NCI-H2196 (cell line): ENCODE measurements at regions not wholly inside any gene's neighbourhood (a gene's known extent, or its start where the extent isn't known, plus 50 kb on each side); places are given as distances from the start of the nearest gene placed in this dataset.
A peak's percentile ranks its signal among the peaks of the same experiment; 100 is the strongest.
"Not testable (repeated sequence)": the region's sequence is repeated elsewhere in the genome, so short reads cannot be mapped to it uniquely, and the experiment has no call there.

Experiments
- DNase-seq: peaks from one replicate; lab custom pipeline; 2025; ENCODE audit not compliant: unreplicated experiment; lab: John Stamatoyannopoulos, UW

DNA sequence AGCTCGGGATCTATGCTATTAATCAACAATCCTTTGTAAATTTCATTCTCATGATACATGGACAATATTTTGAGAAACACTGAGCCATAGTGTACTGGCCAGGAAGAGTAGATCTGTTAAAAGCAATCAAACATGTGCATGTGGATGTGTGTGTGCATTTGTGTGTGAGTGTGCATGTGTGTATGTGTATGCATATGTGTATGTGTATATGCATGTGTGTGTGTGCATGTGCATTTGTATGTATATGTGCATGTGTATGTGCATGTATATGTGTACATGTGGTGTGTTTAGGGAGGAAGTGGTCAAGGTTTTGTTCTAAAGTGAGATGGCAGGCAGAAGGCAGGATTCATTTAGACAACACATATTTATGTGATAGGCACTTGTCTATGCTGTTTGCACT, 623.8 kb downstream of the ADCYAP1 start:
- no peak for DNase-seq

GRCh38 chr18:1528964-1529509, 624.4 kb downstream of the ADCYAP1 start:
- no peak for DNase-seq

DNA sequence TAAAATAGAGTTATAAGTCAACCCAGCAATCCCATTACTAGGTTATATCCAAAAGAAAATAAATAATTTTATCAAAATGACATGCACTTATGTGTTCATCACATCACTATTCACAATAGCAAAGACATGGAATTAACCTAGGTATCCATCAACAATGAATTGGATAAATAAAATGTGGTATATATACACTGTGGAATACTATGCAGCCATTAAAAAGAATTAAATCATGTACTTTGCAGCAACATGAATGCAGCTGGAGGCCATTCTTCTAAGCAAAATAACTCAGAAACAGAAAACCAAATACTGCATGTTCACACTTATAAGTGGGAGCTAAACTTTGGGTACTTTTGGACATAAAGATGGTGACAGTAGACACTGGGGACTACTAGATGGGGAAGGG, 626.0 kb downstream of the ADCYAP1 start:
- DNase-seq, result no peak

DNA sequence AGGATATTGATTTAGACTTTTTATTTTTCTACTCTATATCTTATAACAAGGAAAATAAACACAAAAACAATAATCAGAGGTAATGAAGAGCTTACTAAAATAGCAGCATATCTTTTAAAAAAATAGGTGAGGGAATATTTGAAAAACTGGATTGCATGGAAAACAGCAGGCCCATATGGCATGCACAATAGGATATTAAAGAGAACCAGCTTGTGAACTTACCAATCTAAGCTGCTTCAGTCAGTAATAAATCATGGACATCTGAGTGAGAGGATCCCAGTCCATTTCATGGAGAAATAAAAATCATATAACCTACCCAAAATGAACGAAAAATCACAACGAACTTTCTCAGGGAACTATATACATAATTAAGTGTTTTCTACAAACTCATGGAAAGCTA, 634.6 kb downstream of the ADCYAP1 start:
- no peak for DNase-seq

GRCh38 chr18:1541478-1541877, 636.8 kb downstream of the ADCYAP1 start:
- no peak for DNase-seq

DNA sequence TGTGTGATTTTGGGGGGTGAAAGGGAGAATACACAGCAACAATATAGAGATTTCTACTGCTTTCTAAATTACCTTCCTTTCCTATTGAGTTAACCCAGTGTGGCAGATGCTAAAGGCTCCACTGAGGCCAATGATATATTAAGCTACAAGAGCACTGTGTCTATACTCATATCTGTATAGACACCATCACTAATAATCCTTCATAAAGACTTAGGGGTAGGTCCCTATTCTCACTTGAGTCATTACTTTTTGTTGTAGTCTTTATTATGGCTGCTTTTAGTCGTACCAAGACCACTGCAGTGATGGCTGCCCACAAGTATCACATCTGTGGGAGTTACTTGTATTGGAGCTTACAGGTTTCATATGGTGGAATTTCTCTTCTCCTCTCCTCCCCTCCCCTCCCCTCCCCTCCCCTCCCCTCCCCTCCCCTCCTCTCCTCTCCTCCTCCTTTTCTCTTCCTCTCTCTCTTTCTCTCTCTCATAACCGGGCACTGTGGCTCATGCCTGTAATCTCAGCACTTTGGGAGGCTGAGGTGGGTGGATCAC, 637.6 kb downstream of the ADCYAP1 start:
- DNase-seq, result no peak

- no peak for DNase-seq
Measured at GRCh38 chr18:1544016-1544415, 639.3 kb downstream of the ADCYAP1 start.

GRCh38 chr18:1557711-1558110, 653.0 kb downstream of the ADCYAP1 start:
- not testable (repeated sequence) for DNase-seq

- no peak for DNase-seq
Measured at GRCh38 chr18:1559563-1559962, 654.9 kb downstream of the ADCYAP1 start.

GRCh38 chr18:1564793-1565192, 660.1 kb downstream of the ADCYAP1 start:
- no peak for DNase-seq

DNA sequence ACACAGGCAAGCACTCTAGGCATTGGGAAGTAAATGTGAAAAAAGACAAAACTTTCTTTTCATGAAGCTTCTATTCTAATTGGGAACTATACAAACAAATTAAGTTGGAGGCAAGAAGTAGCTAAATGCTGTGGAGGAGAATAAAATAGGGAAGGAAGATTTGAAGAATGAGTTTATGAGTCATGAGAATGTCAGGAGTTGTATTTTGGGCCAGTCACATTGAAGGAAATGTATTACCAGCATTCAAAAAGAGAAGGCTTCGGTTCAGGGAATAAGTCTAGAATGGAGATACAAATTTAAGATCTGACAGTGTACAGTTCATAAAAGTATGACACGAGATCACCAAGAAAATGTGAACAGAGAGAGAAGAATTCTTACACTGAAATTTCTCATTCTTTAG, 666.5 kb downstream of the ADCYAP1 start:
- DNase-seq, result no peak

DNA sequence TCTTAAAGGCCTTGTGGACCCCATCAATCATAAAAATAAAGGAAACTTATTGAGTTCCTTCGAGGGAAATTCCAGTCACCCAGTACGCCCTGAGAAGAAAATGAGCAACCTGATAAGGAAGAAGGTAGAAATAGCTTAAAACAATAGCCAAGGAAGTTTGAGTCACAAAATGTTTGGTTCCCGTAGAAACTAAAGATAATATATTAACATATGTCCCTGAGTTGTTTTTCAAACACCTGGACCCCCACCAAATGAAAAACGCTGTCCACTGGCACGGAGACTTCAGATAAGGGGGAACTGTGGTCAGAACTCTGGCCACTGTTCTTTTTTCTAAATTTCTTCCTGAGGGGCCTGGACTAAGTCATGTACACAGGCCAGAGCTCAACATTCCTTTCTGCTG, 669.1 kb downstream of the ADCYAP1 start:
- no peak for DNase-seq

DNA sequence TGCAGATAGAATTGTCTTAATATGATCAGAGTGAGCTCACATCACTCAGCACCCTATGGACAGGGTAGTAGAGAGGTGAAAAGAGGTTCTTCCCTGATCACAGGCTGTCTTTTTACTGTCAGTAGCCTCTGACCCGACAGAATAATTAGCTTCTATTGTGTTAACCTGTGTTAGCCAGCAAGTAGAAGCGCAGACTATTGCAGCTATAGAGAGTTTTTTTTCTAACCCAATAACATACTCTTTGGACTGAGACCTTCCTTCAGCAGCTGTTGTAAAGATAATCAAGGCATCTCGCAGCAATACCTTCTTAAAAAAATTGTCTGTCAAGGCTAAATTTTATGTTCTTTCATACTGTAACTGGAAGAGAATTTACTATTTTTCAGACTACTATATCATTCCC, 670.4 kb downstream of the ADCYAP1 start:
- DNase-seq, result no peak

GRCh38 chr18:1578505-1578904, 673.8 kb downstream of the ADCYAP1 start:
- DNase-seq, result no peak

- no peak for DNase-seq
Measured at GRCh38 chr18:1581581-1581980, 676.9 kb downstream of the ADCYAP1 start.

- peak; percentile 52 for DNase-seq
Measured at GRCh38 chr18:1585881-1586488, 681.3 kb downstream of the ADCYAP1 start.

DNA sequence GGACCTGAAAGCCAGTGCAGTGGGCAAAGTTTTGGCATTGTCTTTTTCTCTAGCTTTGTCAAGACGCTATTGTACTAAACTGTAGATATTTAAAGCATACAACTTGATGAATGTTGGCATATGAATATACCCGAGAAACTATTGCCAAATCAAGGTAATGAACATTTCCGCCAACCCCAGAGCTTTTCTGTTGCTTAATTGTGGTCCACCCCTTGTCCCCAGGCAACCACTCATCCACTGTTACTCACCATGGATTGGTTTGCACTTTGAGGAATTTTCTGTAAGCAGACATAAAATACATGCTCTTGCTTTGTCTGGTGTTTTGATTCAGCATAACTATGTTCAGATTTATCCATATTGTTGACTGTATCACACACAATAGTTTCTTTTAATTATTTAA, 688.4 kb downstream of the ADCYAP1 start:
- no peak for DNase-seq

- DNase-seq, result no peak
Measured at GRCh38 chr18:1595195-1595594, 690.5 kb downstream of the ADCYAP1 start.

DNA sequence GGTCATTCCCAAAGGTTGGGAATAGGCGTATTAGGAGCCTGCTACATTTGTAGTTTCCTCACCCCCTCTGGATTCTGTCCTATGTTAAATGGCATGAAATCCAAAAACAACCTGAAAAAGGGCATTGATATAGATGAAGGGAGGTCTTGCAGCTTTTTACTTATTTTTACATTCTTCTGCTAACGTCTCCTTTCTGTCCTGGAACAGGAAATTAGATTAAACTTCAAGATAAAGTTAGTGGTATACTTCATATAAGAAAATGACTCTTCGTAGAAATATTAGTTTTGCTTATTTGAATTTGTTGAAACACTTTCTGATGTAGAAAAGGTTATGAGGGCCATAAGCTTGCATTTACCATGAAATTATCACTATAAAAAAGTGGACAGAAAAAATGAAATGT, 694.5 kb downstream of the ADCYAP1 start:
- no peak for DNase-seq

- no peak for DNase-seq
Measured at GRCh38 chr18:1604751-1605150, 700.1 kb downstream of the ADCYAP1 start.

GRCh38 chr18:1618364-1618763, 713.7 kb downstream of the ADCYAP1 start:
- DNase-seq, result no peak

GRCh38 chr18:1619507-1619906, 714.8 kb downstream of the ADCYAP1 start:
- DNase-seq, result no peak

DNA sequence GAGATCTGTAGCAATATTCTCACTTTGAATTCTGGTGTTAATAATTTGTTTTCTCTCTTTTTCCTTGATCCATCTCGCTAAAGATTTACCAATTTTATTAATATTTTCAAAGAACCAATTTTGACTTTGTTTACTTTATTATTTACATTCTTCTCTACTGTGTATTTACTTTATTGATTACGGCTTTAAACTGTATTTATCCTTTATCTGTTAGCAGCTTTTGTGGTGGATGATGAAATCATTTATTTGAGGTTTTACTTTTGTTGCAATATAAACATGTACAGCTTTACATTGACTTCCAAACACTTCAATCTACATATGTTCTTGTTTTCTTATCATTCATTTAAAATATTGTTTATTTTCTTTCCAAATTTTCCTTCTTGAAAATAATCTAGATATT, 719.9 kb downstream of the ADCYAP1 start:
- no peak for DNase-seq
